HT1080 (cell line): ENCODE measurements at regions not wholly inside any gene's neighbourhood (a gene's known extent, or its start where the extent isn't known, plus 50 kb on each side); places are given as distances from the start of the nearest gene placed in this dataset.
"Not testable (repeated sequence)": the region's sequence is repeated elsewhere in the genome, so short reads cannot be mapped to it uniquely, and the experiment has no call there.

Source experiments
- DNase-seq: peaks from one replicate; pipeline ENCODE4 v3.0.0-alpha.2; 2015; ENCODE audit warnings: low read depth

- no peak for DNase-seq
Observed at GRCh38 chr2:13819896-13820295, 812.6 kb upstream of the LRATD1 start.

GRCh38 chr2:13821255-13821880 is 811.1 kb upstream of the LRATD1 start:
- DNase-seq = peak; percentile 86

- DNase-seq = no peak
Observed at GRCh38 chr2:13822365-13822764, 810.2 kb upstream of the LRATD1 start.

- no peak for DNase-seq
Observed at GRCh38 chr2:13826314-13826853, 806.1 kb upstream of the LRATD1 start.

DNA sequence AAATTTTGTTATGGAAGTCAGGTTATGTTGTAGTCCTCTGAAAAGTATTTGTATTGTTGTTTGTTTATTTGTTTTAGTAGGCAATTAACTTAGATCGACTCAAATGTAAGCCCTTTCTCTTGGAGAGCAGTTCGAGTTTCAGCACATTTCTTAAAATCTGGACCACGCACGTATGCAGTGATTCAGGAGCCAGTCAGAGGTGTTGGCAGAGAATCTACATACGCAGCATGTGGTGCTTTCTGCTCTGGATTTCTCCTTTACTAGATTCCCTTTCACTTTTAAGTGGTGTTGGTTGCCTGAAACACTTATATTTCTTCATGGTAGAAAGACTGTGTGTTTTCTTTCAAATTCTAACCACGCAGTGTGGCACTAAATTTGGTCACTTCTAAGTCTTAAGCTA is 773.9 kb upstream of the LRATD1 start:
- peak; percentile 54 for DNase-seq

GRCh38 chr2:13868275-13868674 is 764.2 kb upstream of the LRATD1 start:
- not testable (repeated sequence) for DNase-seq

DNA sequence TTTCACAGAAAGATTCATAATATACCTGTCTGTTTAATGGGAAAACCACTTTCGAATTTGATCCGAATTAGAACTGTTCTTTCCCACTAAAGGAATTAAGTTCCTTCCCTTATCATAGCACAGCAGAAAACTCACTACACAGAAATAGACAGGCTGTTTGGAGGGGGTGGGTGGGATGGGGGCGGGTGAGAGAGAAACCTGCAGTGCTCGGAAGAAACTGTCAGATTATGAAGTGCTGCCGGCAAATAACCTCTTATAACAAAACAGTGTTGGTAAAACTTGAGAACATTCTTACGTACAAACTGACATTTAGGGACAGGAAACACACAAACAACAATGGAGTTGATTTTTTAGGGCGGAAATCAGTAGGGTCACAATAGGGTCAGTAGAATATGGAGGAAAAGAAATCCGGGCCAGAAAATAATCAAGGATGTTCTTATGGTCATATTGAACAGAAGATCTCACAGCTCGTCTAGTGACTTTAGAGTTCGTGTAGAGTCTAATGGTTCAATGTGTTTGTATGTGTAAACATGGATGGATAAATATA is 756.0 kb upstream of the LRATD1 start:
- no peak for DNase-seq

- DNase-seq = no peak
Observed at GRCh38 chr2:13877571-13877970, 754.9 kb upstream of the LRATD1 start.

- peak; percentile 1 for DNase-seq
Observed at GRCh38 chr2:13884291-13884976, 748.1 kb upstream of the LRATD1 start.

GRCh38 chr2:13901526-13901925 is 731.0 kb upstream of the LRATD1 start:
- DNase-seq = no peak

- DNase-seq = no peak
Observed at GRCh38 chr2:13905831-13906230, 726.7 kb upstream of the LRATD1 start.

DNA sequence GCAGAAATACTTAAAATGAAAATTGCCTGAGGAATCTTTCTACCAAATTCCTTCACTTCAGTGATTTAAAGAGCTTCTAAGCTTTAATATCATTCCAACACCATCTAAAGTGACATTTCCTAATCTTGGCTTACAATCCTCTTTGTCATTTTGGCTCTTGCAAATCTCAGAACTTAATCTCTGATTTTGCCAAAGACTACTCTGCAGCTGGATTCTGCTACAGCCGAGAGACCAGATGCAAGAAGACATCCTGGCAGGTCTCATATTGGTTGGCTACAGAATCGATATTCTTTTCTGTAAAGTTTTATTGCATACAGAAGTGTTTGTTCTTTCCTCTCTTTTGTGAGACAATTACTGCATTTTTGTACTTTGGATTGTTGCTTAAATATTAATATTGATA is 716.5 kb upstream of the LRATD1 start:
- DNase-seq = no peak

DNA sequence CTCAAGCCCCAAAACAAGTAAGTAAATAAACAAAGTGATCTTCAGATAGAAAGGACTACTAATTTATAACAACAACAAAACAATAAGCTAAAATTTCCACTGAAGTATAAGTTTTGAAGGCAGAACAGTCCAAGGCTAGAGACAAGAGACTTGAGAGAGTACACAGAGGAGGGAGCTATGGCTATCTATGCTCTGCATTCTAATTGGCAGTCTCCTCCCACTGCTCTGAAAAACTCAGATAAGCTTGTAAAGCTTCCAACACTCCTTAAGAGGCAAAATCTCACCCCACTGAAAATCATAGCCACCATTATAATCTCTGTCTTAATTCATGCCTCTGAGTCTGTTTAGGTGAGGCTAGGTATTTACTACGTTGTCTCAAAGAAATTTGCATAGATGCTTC is 714.6 kb upstream of the LRATD1 start:
- DNase-seq = no peak

DNA sequence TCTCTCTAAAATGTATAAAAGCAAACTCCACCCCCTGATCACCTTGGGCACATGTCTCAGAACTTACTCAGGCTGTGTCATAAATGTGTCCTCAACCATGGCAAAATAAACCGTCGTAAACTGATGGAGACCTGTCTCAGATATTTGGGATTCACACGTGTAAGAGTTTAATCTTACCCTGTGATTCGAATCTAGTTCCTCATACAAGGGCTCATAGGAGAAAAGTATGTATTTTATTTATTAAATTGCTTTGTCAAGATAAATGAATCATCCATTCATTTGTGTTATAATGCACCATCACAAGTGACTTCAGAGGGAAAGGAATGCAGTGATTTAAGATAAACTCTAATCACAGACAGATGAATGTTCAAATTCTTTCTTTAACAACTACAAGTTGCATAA is 712.5 kb upstream of the LRATD1 start:
- DNase-seq = peak; percentile 11

DNA sequence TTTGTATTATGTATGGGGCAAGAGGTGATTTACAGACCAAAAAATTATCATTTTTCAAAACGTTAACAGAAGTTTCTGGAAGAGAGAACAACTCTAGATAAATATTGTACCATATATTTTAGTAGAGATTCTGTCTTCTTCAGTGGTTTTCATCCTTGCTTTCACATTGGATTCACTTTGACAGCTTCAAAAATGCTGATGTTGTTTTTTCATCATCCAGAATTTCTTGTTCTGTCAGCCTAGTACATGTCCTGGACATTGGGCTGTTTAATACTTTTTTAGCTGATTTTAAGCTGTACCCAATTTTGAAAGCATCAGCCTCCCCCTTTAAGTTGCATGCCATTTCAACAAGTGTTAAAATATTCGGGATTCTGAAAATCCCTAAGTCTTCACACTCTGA is 711.3 kb upstream of the LRATD1 start:
- no peak for DNase-seq

GRCh38 chr2:13923823-13924222 is 708.7 kb upstream of the LRATD1 start:
- DNase-seq = no peak

DNA sequence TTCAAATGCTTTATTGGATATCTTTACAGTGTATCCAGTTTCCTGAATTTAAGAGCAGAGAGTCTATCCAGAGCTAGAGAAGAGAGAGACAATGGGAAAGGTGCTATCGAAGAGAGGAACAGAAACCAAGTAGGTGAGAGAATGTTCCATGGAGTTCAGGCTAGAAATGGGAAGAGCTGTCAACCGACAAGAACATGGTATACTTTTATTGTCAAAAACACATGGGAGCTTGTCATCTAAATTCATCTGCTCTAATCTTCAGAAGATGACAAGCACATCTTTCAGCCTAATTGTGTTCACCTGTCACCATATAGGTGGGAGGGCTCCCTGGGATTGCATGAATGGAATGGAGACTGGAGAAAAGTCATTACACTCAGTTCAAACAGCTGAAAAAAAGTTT is 690.4 kb upstream of the LRATD1 start:
- DNase-seq = no peak

- no peak for DNase-seq
Observed at GRCh38 chr2:13950761-13951160, 681.8 kb upstream of the LRATD1 start.

GRCh38 chr2:13968811-13969210 is 663.7 kb upstream of the LRATD1 start:
- DNase-seq = peak; percentile 31

DNA sequence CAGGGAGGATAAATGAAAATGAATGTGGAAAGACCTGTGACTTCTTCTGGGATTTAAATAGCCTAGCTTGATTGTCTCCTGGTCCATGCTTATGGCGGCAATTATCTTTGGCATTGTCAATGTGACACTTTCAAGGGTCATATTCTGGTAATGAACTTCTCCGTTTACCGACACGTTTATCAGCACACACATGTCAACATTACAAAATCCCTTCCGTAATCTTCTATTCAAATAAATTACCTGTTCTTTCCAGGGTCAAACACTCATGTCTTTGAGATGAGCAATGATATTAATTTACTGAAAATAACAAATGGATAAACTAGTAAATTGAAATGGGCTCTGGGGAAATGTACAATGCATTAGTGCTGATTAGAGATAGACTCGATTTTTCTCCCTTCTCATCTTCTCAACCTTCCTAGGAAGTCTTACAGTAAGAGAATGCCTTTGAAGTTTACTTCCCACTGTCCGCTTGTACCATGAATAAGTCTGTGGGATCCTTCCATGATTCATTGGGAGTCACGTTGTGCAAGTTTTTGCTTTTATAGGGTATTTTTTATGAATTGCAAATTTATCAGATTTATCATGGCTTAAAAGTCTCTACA is 646.3 kb upstream of the LRATD1 start:
- no peak for DNase-seq

- peak; percentile 54 for DNase-seq
Observed at GRCh38 chr2:13996527-13996926, 636.0 kb upstream of the LRATD1 start.

DNA sequence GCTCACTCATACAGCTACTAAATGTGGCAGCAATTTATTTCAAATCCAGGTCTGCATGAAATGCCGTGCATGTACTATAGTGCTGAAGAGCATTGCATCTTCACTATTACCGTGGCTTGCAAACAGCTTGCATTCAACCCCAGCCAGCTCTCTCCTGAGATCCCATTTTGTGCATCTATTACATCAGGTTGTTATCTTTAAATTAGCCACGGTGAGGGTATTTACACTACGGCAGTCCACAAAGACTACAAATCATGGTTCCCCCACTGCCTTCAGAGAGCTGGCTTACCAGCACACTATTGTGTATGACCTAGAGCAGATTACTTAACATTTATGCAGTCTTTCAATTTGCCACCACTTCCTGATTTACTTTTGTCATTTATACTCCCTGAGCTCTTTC is 621.3 kb upstream of the LRATD1 start:
- no peak for DNase-seq
